ENCODE measurements at regions not wholly inside any gene's neighbourhood (a gene's known extent, or its start where the extent isn't known, plus 50 kb on each side); places are given as distances from the start of the nearest gene placed in this dataset.

GRCh38 chr6:86529635-86530034 is 407.7 kb upstream of the HTR1E start:
- no peaks in the 10 kb centered on the region for H3K9me3 ChIP-seq
- H3K27me3 ChIP-seq = no peaks in the 10 kb centered on the region

DNA sequence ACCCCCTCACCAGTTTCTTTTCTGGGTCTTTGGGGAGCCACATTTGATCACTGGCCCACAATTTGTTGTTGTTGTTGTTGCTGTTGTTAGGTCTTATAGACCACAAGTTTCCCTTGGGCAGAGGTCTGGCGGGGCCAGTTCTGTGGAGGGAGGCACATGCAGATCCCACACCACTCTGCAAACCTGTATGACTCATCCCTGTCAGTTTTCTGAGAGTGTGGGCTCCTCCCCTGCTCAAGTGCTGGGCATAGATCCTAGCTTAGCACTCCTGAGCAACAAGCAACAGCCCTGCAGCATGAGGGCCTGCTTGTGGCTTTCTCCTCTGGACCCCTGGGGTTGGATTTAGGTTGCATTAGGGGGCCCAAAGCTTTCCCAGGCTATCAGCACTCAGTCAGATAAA is 411.1 kb upstream of the HTR1E start:
- Histone ChIP-seq H3K36me3 (no peaks in the 10 kb centered on the region), H3K9ac (ENCODE audit: low read depth in 2 of 2, low read length in 2 of 2) (no peak overlapping the region), H3K27ac (no peak overlapping the region), H3K9me3 (no peaks in the 10 kb centered on the region), H3K4me1 (no peaks in the 10 kb centered on the region), H3K27me3 (no peaks in the 10 kb centered on the region), H3K4me3 (no peak overlapping the region)
- TF ChIP-seq, protein P1, sequence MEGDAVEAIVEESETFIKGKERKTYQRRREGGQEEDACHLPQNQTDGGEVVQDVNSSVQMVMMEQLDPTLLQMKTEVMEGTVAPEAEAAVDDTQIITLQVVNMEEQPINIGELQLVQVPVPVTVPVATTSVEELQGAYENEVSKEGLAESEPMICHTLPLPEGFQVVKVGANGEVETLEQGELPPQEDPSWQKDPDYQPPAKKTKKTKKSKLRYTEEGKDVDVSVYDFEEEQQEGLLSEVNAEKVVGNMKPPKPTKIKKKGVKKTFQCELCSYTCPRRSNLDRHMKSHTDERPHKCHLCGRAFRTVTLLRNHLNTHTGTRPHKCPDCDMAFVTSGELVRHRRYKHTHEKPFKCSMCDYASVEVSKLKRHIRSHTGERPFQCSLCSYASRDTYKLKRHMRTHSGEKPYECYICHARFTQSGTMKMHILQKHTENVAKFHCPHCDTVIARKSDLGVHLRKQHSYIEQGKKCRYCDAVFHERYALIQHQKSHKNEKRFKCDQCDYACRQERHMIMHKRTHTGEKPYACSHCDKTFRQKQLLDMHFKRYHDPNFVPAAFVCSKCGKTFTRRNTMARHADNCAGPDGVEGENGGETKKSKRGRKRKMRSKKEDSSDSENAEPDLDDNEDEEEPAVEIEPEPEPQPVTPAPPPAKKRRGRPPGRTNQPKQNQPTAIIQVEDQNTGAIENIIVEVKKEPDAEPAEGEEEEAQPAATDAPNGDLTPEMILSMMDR (IDR thresholded peaks at IDR 0.05) = no peak
- intact Hi-C loops (cut with DNase I) = no loop called here
- no peak for DNase-seq

More at GRCh38 chr6:86529635-86530034, 407.7 kb upstream of the HTR1E start:
- no peak for DNase-seq
- no peaks in the 10 kb centered on the region for H3K36me3 ChIP-seq
- TF ChIP-seq, protein P1 (IDR thresholded peaks at IDR 0.05) = no peak
- no peak overlapping the region for H3K4me3 ChIP-seq
- H3K4me1 ChIP-seq = no peaks in the 10 kb centered on the region
- H3K27ac ChIP-seq = no peak overlapping the region
- intact Hi-C loops (cut with DNase I) = no loop called here
- H3K9ac ChIP-seq (ENCODE audit: low read depth in 2 of 2, low read length in 2 of 2) = no peak overlapping the region

DNA sequence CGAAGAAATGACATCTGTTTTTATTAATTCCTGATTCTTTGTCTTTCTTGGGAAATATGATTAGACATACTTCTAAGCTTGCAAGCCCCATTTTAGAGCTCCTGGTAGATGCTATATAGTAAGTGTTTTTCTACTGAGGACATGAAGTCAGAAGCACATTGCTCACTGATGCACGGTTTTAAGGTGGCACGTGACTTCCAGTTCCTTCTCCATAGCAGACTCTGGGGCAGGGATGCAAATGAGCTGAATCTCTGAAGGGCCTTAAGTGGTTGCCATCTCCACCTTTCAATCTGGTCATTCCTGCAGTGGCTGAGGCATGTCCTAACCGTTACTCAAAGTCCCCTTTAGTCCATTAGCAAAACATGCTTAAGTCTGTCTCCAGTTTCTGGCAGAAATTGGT is 421.2 kb upstream of the HTR1E start:
- H3K36me3 ChIP-seq = no peaks in the 10 kb centered on the region
- no peak overlapping the region for H3K9ac ChIP-seq (ENCODE audit: low read depth in 2 of 2, low read length in 2 of 2)
- H3K4me3 ChIP-seq = no peak overlapping the region
- no peaks in the 10 kb centered on the region for H3K4me1 ChIP-seq
- H3K27ac ChIP-seq = no peak overlapping the region
- TF ChIP-seq, protein P1 (IDR thresholded peaks at IDR 0.05) = no peak
- no peaks in the 10 kb centered on the region for H3K9me3 ChIP-seq
- intact Hi-C loops (cut with DNase I) = no loop called here
- H3K27me3 ChIP-seq = no peaks in the 10 kb centered on the region
- DNase-seq = no peak

DNA sequence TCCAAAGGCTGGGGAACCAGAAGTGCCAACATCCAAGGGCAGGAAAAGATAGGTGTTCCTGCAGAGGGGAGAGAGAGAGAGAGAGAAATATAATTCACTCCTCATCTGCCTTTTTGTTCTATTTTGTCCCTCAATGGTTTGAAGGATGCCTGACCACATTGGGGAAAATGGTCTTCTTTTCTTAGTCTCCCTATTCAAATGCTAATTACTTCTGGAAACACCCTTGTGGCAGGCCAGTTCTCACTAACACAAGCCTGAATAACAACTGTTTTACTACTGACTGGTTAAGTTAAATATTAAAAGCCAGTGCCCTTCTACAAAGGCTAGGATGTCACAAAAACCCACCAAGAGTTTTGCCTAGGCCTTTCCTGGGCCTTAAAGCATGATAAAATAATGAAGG is 425.4 kb upstream of the HTR1E start:
- Histone ChIP-seq H3K9me3 (no peaks in the 10 kb centered on the region), H3K27me3 (no peaks in the 10 kb centered on the region), H3K4me3 (no peak overlapping the region), H3K4me1 (no peaks in the 10 kb centered on the region), H3K9ac (ENCODE audit: low read depth in 2 of 2, low read length in 2 of 2) (no peak overlapping the region), H3K36me3 (no peaks in the 10 kb centered on the region), H3K27ac (no peak overlapping the region)
- intact Hi-C loops (cut with DNase I) = no loop called here
- TF ChIP-seq, protein P1 (IDR thresholded peaks at IDR 0.05) = no peak
- no peak for DNase-seq

GRCh38 chr6:86508230-86508629 is 429.1 kb upstream of the HTR1E start:
- H3K36me3 ChIP-seq = no peaks in the 10 kb centered on the region
- H3K27ac ChIP-seq = no peak overlapping the region
- intact Hi-C loops (cut with DNase I) = no loop called here
- no peaks in the 10 kb centered on the region for H3K27me3 ChIP-seq
- no peaks in the 10 kb centered on the region for H3K4me1 ChIP-seq
- TF ChIP-seq, protein P1 (IDR thresholded peaks at IDR 0.05) = no peak
- no peaks in the 10 kb centered on the region for H3K9me3 ChIP-seq
- no peak for DNase-seq
- H3K4me3 ChIP-seq = no peak overlapping the region
- H3K9ac ChIP-seq (ENCODE audit: low read depth in 2 of 2, low read length in 2 of 2) = no peak overlapping the region

DNA sequence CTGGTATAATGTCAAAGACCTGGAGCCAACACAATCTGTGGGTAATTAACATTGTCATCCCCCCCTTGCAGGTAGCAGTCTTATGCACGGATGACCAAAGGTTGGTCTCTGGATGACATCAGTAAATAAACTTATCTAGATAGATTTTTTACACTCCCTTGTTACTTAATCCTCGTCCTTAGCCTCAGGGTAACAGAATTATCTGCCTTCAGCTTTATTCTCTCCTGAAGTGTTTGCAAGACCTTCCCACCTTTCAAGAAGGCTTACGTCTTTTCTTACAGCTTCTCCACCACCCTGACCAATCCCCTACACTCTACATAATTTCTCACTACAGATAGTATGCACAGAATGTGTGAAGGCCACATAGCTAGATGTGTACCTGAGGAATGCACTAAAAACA is 434.8 kb upstream of the HTR1E start:
- DNase-seq = no peak
- no peak overlapping the region for H3K27ac ChIP-seq
- no peak overlapping the region for H3K4me3 ChIP-seq
- no peaks in the 10 kb centered on the region for H3K27me3 ChIP-seq
- H3K9ac ChIP-seq (ENCODE audit: low read depth in 2 of 2, low read length in 2 of 2) = no peak overlapping the region
- TF ChIP-seq, protein P1 (IDR thresholded peaks at IDR 0.05) = no peak
- H3K9me3 ChIP-seq = no peaks in the 10 kb centered on the region
- H3K36me3 ChIP-seq = no peaks in the 10 kb centered on the region
- no peaks in the 10 kb centered on the region for H3K4me1 ChIP-seq
- intact Hi-C loops (cut with DNase I) = no loop called here

Measured in colonic mucosa (tissue), 4 donors.